ENCODE measurements at regions not wholly inside any gene's neighbourhood (a gene's known extent, or its start where the extent isn't known, plus 50 kb on each side); places are given as distances from the start of the nearest gene placed in this dataset.

DNA sequence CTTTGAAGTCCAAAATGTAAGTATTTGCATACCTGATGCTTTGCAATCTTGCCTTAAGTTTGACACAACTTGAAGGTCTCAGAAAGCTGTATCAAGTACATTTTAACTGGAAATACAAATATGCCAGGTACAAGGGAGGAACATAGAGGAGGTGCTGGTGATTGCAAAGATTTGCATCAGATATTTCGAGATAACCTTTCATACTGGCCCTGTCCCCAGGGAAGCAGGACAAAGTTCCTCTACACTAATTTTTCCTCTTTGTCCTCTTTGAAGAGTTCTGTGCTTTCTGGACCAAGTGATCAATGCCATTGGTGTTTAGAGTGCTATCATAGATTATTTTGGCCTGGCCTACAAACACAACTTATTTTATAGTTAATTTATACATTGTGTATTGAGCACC, 686.1 kb downstream of the HACE1 start:
- DNase-seq (ENCODE audit: low spot score): no peak
- intact Hi-C loops (cut with DNase I): no loop called here

DNA sequence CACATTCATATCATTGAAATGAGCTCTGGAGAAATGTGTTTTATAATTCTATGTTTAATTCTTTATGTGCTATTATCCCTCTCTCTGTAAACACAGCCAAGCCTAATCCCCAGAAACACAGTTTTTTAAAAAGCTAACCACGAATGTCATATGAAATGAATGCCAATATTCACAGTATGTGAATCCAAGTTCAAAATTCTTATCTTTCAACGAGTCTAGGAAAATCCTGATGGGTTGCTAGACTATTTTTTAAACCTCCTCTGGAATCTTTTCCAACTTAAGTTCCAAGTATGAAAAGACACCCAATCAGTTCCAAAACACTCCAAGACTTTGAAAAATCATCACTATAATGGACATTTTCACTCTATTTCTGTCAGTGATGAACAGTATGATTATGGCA, 689.3 kb downstream of the HACE1 start:
- no peak for DNase-seq (ENCODE audit: low spot score)
- intact Hi-C loops (cut with DNase I): no loop called here

DNA sequence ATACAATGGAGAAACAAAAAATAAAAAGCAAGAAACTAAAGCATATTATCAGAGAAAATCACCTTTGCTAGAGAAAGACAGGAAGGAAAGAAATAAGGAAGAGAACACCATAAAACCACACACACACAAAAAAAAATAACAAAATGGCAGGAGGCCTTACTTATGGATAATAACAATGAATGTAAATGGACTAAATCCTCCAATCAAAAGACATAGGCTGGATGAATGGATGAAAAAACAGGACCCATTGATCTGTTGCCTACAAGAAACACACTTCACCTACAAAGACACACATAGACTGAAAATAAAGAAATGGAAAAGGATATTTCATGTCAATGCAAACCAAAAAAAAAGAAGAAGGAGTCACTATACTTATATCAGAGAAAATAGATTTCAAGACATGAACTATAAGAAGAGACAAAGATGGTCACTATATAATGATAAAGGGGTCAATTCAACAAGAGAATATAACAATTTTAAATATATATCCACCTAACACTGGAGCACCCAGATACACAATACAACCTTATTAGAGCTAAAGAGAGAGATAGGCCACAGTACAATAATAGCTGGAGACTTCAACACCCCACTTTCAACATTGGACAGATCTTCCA, 693.6 kb downstream of the HACE1 start:
- DNase-seq (ENCODE audit: low spot score): no peak
- intact Hi-C loops (cut with DNase I): no loop called here

DNA sequence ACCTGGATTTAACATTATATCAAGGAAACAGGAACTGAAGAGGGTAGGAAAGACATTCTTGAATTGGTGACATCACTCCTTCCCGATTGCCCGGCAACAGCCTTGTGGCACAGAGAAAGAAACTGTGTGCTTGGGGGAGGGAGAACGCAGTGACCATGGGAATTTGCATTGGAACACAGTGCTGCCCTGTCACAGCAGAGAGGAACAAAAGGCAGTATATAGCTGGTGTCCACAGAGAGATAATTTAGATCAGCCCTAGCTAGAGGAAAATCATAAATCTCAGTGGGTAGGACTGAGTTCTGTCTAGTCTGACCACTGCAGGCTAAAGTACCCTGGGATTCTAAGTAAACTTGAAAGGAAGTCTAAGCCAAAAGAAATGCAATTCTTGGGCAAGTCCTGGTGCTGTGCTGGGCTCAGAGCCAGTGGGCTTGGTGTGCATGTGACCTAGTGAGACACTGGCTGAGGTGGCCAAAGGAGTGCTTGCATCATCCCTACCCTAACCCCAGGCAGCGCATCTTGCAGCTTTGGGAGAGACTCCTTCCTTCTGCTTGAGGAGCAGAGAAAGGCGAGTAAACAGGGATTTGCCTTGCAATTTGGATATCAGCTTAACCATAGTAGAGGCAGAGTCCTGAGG, 697.6 kb downstream of the HACE1 start:
- DNase-seq (ENCODE audit: low spot score): no peak
- intact Hi-C loops (cut with DNase I): no loop called here

DNA sequence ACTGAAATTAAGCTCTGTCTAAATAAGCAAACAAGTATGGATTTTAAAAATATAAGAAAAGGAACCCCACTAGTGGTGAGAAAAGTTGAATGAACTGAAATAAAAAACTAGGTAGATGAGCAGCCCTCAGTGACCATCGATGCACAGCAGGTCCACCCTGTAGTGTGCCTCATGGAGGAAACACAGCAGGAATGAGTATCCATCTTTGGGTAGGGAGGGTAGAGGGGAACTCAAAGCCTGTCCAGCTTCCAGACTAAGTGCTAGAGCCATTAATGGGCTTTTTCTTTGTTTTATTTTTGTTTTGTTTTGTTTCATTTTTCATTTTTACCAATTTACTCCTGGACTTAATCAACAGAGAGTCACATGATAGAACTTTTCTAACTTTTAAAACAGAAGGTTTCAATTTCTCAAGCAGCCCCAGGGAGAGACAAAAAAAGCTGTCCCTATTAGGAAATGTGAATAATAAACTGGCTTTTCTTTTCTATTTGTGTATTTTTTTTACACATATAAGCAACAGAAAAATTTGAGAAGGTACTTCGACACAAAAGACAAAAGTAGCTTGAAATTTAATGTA, 700.6 kb downstream of the HACE1 start:
- intact Hi-C loops (cut with DNase I): no loop called here
- DNase-seq (ENCODE audit: low spot score): no peak

DNA sequence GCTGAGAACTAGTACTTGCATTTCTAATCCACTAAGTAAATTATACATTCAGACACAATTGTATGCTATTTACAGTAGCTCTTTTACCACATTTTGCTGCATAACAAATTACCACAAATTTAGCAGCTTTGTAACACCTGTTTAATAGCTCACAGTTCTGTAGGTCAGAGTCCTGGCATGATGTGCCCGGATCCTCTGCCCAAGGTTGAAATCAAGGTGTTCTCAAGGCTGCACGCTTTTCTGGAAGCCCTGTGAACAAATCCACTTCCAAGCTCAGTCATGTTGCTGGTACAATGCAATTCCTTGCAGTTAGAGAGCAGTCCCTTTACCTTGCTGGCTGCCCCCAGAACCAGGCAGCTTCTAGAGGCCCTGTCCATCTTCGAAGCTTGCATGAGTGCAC, 716.0 kb downstream of the HACE1 start:
- intact Hi-C loops (cut with DNase I): no loop called here
- DNase-seq (ENCODE audit: low spot score): no peak

DNA sequence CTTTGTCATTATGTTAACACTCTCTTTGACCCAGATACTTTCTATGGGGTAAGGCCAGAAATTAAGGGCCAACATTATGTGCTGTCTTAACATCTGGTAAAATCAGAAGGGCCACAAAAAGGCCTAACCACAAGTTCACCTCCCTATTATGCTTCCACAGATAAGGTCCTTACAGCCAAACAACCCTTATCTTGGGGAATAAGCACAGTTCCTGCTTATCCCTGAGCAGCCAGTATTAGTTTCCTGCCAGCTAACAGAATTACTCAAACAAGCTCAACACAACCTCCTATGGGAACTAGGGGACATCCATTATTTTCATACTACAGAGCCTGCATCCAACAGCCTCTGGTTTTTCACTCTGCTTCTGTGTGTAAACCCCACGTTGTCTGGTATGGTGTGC, 724.8 kb downstream of the HACE1 start:
- intact Hi-C loops (cut with DNase I): no loop called here
- DNase-seq (ENCODE audit: low spot score): no peak

DNA sequence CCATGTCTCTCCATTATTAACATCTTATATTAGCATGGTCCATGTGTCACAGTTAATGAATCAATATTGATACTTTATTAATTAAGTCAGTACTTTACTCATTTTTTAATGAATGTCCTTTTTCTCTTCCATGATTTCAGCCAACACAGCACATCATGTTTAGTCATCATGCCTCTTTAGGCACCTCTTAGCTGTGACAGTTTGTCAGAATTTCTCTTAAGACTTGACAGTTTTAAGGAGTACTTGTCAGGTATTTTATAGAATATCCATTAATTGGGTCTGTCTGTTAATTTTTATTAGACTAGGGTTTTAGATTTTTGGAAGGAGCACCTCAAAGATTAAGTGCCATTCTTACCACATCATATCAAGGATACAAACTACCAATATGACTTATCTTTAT, 729.4 kb downstream of the HACE1 start:
- no peak for DNase-seq (ENCODE audit: low spot score)
- intact Hi-C loops (cut with DNase I): no loop called here

DNA sequence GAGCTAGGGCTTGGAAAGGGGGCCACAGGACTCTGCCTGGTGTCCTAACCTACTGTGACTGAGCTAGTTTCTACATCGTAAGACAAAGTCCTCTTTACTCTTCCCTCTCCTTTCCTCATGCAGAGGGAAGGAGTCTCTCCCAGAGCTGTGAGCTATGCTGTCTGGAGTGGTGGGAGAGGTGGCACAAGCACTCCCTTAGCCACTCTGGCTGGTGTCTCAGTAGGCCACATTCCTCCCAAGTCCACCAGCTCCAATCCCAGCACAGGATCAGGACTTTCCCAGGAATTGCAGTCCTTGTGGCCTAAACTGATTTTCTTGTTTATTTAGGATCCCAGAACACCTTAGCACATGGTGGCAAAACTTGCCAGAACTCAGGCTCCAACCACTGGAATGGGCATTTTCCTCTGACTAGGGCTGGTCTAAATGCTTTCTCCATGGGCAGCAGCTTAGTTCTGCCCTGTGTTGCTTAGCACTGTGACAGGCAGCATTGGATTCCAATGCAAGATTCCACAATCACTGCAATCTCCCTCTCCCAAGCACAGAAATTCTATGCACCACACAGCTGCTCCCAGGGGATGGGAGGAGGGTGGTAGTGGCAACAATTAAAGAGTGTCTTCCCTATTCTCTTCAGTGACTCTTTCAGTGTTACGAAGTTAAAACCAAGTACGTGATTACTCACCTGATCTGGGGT, 733.3 kb downstream of the HACE1 start:
- DNase-seq (ENCODE audit: low spot score): no peak
- intact Hi-C loops (cut with DNase I): no loop called here

DNA sequence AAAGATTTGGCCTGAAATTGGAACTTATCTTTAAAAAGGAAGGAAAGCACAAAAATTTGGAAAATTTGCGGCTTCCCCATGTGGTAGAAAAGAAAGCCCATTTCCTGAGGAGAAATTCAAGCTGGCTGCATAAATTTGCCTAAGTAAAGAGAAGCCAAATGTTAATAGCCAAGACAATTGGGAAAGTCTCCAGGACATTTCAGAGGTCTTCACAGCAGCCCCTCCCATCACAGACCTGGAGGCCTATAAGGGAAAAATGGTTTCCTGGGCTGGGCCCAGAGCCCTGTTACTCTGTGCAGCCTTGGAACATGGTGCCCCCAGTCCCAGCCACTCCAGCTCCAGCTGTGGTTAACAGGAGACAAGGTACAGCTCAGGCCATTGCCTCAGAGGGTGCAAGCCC, 736.5 kb downstream of the HACE1 start:
- intact Hi-C loops (cut with DNase I): no loop called here

DNA sequence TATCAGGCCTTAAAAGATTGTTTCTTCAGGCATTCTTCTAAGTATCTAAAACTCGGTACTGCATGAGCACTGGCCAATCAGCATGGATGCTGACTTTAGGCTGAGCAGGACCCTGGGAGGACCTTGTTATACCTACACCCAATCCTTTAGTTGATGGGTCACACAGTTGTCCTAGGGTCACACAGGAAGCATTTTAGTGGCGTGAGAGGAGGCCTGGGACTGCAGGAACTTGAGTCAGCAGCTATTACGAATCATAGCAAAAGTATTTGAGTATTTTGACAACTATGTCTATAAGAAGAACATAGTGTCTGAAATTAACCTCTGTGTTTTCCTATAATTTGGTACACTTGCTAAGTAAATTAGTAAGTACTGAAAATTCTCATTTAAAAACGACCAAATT, 741.4 kb downstream of the HACE1 start:
- intact Hi-C loops (cut with DNase I): no loop called here
- DNase-seq (ENCODE audit: low spot score): no peak

More for the DNA sequence above, 736.5 kb downstream of the HACE1 start:
- DNase-seq (ENCODE audit: low spot score): no peak

DNA sequence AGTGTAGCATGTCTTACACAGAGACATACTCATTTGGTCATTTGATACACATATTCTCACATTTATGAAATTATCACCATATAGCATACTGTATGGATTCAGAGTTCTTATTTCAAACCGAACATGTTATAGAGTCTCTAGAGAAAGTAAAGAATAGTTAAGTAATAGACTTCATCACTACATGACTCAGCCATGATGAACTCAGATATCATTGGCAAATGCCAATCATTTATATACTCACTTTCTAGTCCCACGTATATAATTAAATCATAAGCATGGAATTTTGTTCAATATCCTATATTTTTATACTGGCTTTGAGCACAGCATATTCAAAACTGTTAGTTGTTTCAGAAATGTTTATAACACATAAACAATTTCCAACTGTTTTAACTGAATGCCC, 749.9 kb downstream of the HACE1 start:
- intact Hi-C loops (cut with DNase I): no loop called here

DNA sequence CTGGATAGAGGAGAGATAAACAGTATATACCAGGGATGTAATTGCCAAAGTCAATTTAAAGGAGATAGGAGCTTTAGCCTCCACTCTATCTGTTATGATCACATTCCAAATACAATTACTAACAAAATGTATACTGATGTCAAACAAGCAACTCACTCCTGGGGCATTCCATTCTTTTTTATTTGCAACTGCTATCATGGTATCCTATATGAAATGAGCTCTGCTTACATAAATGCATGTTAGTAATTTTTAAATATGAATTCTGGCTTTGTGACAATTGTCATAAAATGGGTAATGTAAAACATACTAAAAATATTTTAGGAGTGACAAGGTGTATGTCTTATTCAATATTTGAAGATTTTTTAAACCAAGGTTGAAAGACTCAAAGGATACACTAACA, 751.1 kb downstream of the HACE1 start:
- DNase-seq (ENCODE audit: low spot score): no peak
- intact Hi-C loops (cut with DNase I): no loop called here

More for the DNA sequence above, 749.9 kb downstream of the HACE1 start:
- DNase-seq (ENCODE audit: low spot score): no peak

DNA sequence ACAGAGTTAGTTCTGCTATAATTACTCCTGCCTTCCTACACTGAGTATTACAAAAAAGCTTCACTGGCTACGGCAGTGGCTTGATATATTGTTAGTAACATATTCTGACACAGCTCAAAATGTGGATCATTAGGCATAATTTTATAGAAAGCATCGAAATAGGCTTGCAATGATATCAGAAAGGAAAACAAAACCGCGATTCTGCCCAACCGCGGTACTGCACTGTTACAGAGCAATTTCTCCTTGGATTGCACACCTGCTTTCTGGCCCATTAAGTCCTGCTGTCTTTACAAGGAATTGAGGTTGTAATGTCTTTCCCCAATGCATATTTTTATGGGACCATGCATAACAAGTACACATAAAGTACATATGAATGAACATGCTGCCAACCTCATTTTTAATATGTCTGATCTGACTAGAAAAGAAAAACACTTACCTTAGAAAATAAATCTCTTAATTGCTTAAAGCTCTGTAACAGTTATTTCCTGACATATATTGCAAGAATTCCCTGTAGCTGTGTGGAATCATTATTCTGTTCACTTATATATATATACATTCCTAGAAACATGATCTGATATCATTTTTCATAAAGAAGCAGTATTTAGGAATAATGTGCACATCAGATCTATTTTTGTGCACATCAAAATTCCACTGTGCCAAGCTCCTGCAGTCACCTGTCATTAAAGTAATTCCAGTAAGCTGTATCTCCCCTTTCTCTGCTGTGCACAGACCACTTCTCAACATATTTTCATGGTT, 763.9 kb downstream of the HACE1 start:
- intact Hi-C loops (cut with DNase I): no loop called here
- DNase-seq (ENCODE audit: low spot score): no peak

DNA sequence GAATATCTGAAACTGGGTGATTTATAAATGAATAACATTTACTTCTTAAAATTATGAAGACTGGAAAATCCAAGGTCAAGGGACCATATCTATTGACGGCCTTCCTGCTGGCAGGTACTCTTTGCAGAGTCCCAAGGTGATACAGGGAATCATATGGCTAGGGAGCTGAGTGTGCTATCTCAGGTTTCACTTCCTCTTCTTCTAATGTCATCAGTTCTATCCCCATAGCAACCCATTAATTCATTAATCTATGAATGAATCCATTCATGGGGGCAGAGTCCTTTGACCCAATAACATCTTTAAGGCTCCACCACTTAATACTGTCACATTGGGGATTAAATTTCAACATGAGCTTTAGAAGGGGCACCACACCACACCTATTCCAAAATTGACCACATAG, 772.0 kb downstream of the HACE1 start:
- intact Hi-C loops (cut with DNase I): no loop called here
- DNase-seq (ENCODE audit: low spot score): no peak

DNA sequence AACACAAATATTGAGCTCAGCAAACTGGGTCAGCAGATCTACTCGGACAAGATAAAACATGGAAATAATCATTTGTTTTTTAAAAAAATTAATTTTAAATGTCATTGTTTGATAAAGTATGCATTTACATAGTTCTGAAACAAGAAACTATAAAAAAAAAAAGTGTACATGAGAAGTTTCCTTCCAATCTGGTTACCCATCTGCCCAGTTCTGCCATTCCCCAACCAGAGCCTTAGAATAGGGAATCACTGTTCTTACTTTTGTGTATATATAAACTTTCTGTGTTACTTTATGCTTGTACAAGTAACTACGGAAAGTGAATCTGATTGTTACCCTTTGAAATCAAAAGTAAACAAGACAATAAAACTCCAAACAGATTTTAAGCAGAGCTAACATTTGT, 791.4 kb downstream of the HACE1 start:
- DNase-seq (ENCODE audit: low spot score): no peak
- intact Hi-C loops (cut with DNase I): no loop called here

DNA sequence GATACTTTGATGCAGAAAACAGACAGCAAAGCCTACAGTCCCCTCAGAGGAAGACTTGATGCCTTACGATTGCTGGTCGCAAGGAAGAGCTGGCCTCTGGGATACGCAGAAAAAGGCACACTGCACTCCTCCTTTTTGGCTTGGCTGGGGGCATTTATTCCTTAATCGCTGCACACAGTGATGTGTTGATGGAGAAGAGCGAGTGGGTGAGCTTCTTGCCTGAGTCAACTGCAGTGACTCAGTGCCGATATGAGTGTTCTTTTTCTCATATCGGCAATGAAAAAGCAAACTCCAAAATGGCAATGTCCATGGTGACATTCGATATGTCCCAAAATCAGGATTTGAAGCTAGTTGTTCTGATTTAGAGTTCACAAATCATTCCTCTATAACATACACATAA, 794.8 kb downstream of the HACE1 start:
- DNase-seq (ENCODE audit: low spot score): no peak
- intact Hi-C loops (cut with DNase I): no loop called here

DNA sequence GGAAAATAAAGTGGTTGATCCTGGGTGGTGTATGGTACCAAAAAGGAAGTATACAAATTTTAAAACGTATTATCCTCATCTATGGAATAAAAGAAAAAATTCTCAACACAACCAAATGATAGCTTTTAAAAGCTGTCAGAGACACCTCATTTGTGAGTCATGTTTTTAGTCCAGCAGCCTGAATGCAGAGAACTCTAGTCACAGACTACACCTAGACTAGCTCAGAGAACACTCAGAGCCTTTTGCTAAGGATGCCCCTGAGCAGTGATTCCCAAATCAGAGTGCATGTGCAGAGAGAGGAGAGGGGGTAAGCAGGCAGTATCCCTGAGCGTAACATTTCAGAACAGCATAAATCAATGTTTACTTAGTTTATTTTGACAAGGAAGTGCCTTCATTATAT, 809.3 kb downstream of the HACE1 start:
- intact Hi-C loops (cut with DNase I): no loop called here
- DNase-seq (ENCODE audit: low spot score): no peak

DNA sequence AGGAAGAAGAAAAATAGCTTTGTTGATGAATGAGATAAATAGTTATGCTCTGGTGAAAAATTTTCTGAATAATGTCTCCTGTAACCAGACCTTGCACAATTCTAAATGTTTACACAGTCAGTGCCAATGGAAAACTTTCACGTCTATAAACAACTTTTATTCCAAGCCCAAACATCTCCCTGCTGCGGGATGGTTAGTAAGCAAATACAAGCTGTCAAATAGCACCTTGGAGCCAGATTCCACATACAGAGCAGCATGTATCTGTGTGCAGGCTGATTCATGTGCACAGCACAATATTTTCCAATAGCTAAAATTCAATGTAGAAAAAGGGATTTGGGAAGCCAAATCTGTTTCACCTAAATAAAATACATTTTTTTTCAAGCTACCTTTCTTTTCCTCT, 813.3 kb downstream of the HACE1 start:
- no peak for DNase-seq (ENCODE audit: low spot score)
- intact Hi-C loops (cut with DNase I): no loop called here

DNA sequence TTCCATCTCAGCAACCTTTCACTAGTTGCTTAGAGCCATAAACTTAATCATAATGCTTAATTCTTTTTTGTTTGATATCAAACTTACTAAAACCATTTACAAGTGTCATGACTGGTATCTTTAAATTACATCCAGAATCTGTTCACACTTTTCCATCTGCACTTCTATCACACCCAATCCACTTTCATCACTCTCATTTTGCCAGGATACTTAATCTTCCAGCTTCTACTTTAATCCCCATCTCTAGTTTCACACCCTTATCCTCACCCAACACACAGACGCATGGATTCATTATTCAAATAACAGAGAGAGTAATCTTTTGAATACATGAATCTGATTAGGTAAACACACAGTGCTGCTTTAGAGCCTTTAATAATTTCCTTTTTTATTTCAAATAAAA, 828.4 kb downstream of the HACE1 start:
- intact Hi-C loops (cut with DNase I): no loop called here

More for the DNA sequence above, 828.4 kb downstream of the HACE1 start:
- no peak for DNase-seq (ENCODE audit: low spot score)
